Stimulated activated effector memory CD8-positive, alpha-beta T cell treated with anti-CD3 and anti-CD28 coated beads, Interleukin-12 subunit alpha, Interleukin-12 subunit beta, amount 100 ng/mL, for 72 hours (primary cell): ENCODE measurements at regions not wholly inside any gene's neighbourhood (a gene's known extent, or its start where the extent isn't known, plus 50 kb on each side); places are given as distances from the start of the nearest gene placed in this dataset.

Experiments used
- ATAC-seq: fragments of 150-1000 bp; cut with Tn5 transposase; 2 replicates; pipeline ENCODE4 v1.10.0; 2021
- DNase-seq, 2 donors: peaks; one replicate each; pipeline ENCODE4 v3.0.0; 2021 to 2022; ENCODE audit warnings: low spot score in 2 of 2
- H3K27ac Mint-ChIP-seq: one replicate; pipeline ENCODE4 v1.8.0; 2022; ENCODE audit warnings: mild to moderate bottlenecking, mixed read lengths
- H3K36me3 Mint-ChIP-seq: one replicate; pipeline ENCODE4 v1.8.0; 2022; ENCODE audit warnings: mild to moderate bottlenecking, mixed read lengths
- H3K4me1 Mint-ChIP-seq: one replicate; pipeline ENCODE4 v1.8.0; 2022; ENCODE audit warnings: mixed read lengths
- H3K4me3 Mint-ChIP-seq: one replicate; pipeline ENCODE4 v1.8.0; 2022; ENCODE audit warnings: mild to moderate bottlenecking, mixed read lengths
- H3K9me3 Mint-ChIP-seq: one replicate; pipeline ENCODE4 v1.8.0; 2022; ENCODE audit warnings: mixed read lengths

DNA sequence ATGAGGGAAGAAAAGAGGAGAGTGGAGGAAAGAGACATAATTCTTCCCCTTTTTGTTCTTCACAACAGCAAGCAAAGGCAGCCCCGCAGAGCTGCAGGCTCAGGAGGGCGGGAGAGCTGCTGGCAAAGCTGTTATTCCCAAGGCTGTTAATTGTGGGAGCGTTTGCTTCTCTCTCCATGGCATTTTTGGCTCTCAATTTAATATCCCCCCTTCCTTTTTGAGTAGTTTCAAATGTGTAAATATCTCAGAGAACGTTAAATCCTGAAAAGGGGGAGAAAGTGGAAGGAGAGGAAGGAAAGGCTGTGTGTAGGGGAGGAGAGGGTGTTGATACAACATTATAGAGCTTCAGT lies 165.7 kb downstream of the NSG2 start:
- DNase-seq (no peak), ATAC-seq (no peak)
- H3K36me3 Mint-ChIP-seq, result no peaks in the 10 kb centered on the region
- H3K9me3 Mint-ChIP-seq, result no peaks in the 10 kb centered on the region
- H3K27ac Mint-ChIP-seq, result no peak overlapping the region
- H3K4me1 Mint-ChIP-seq, result no peaks in the 10 kb centered on the region
- no peak overlapping the region for H3K4me3 Mint-ChIP-seq

GRCh38 chr5:174217527-174217926 lies 172.0 kb downstream of the NSG2 start:
- no peaks in the 10 kb centered on the region for H3K9me3 Mint-ChIP-seq
- no peaks in the 10 kb centered on the region for H3K4me1 Mint-ChIP-seq
- DNase-seq, result no peak

GRCh38 chr5:174218162-174218561 lies 172.7 kb downstream of the NSG2 start:
- DNase-seq, result no peak
- Mint-ChIP-seq H3K27ac (no peak overlapping the region), H3K4me1 (no peaks in the 10 kb centered on the region), H3K36me3 (no peaks in the 10 kb centered on the region), H3K4me3 (no peak overlapping the region), H3K9me3 (no peaks in the 10 kb centered on the region)
- no peak for ATAC-seq

More at GRCh38 chr5:174217527-174217926, 172.0 kb downstream of the NSG2 start:
- Mint-ChIP-seq H3K4me3 (no peak overlapping the region), H3K27ac (no peak overlapping the region), H3K36me3 (no peaks in the 10 kb centered on the region)
- no peak for ATAC-seq

GRCh38 chr5:174220417-174220816 lies 174.9 kb downstream of the NSG2 start:
- Mint-ChIP-seq H3K9me3 (peaks cover 1% of the 10 kb centered on the region), H3K36me3 (no peaks in the 10 kb centered on the region), H3K4me1 (no peaks in the 10 kb centered on the region), H3K27ac (no peak overlapping the region), H3K4me3 (no peak overlapping the region)
- DNase-seq (no peak), ATAC-seq (no peak)

- no peaks in the 10 kb centered on the region for H3K36me3 Mint-ChIP-seq
- no peak overlapping the region for H3K27ac Mint-ChIP-seq
- no peak overlapping the region for H3K4me3 Mint-ChIP-seq
- peaks cover 3% of the 10 kb centered on the region for H3K9me3 Mint-ChIP-seq
- H3K4me1 Mint-ChIP-seq, result no peaks in the 10 kb centered on the region
- ATAC-seq, result no peak
- DNase-seq, result no peak
Measured at GRCh38 chr5:174221436-174221835, 175.9 kb downstream of the NSG2 start.

DNA sequence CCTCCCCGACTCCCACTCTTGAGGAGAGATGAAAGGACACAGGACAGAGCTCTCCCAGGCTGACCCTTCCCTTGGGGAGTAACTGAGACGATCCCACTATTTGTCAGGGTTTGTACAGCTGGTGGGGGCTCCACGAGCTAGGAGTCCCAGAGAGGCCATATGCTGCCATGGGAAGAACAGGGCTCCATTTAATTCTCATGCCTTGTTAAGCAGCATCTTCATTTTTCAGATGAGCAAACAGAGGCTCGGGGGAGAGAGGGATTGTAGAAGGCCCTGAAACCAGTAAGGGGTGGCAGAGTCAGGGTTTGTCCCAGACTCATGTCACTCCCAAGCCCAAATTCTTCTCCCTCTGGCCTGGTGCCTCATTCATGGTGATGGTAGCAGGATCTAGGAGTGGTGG lies 176.4 kb downstream of the NSG2 start:
- no peaks in the 10 kb centered on the region for H3K4me1 Mint-ChIP-seq
- no peak overlapping the region for H3K27ac Mint-ChIP-seq
- peaks cover 3% of the 10 kb centered on the region for H3K9me3 Mint-ChIP-seq
- no peak overlapping the region for H3K4me3 Mint-ChIP-seq
- H3K36me3 Mint-ChIP-seq, result no peaks in the 10 kb centered on the region
- no peak for DNase-seq
- no peak for ATAC-seq

DNA sequence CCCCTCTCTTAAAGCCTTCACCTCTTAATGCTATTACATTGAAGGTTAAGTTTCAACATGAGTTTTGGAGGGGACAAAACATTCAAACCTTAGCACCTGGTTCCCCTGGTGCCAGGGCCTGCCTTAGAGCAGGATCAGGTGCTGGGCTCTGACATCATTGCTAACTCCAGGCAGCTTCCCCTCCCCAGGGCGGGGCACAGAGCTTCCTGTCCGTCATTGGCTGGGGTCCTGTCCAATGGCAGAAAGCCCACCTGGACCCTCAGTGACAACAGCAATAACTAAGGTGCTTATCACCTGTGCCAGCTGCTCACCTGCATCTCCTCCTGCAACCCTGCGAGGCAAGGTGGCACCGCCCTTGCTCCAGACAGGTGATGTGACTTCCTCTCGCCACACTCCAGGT lies 177.4 kb downstream of the NSG2 start:
- DNase-seq (no peak), ATAC-seq (no peak)
- Mint-ChIP-seq H3K4me3 (no peak overlapping the region), H3K36me3 (no peaks in the 10 kb centered on the region), H3K9me3 (peaks cover 3% of the 10 kb centered on the region), H3K4me1 (no peaks in the 10 kb centered on the region), H3K27ac (no peak overlapping the region)

- Mint-ChIP-seq H3K36me3 (no peaks in the 10 kb centered on the region), H3K4me1 (no peaks in the 10 kb centered on the region), H3K9me3 (peaks cover 3% of the 10 kb centered on the region), H3K27ac (no peak overlapping the region), H3K4me3 (no peak overlapping the region)
- DNase-seq, result no peak
- no peak for ATAC-seq
Measured at GRCh38 chr5:174223355-174223754, 177.8 kb downstream of the NSG2 start.

- ATAC-seq, result no peak
- H3K4me1 Mint-ChIP-seq, result no peaks in the 10 kb centered on the region
- peaks cover 8% of the 10 kb centered on the region for H3K9me3 Mint-ChIP-seq
- H3K36me3 Mint-ChIP-seq, result no peaks in the 10 kb centered on the region
- H3K4me3 Mint-ChIP-seq, result no peak overlapping the region
- H3K27ac Mint-ChIP-seq, result no peak overlapping the region
- no peak for DNase-seq
Measured at GRCh38 chr5:174229068-174229467, 183.6 kb downstream of the NSG2 start.

GRCh38 chr5:174229514-174230370 lies 184.2 kb downstream of the NSG2 start:
- ATAC-seq, result no peak
- no peak for DNase-seq
- H3K4me1 Mint-ChIP-seq, result no peaks in the 10 kb centered on the region
- H3K9me3 Mint-ChIP-seq, result peaks cover 10% of the 10 kb centered on the region
- no peak overlapping the region for H3K4me3 Mint-ChIP-seq
- no peak overlapping the region for H3K27ac Mint-ChIP-seq
- H3K36me3 Mint-ChIP-seq, result no peaks in the 10 kb centered on the region

- Mint-ChIP-seq H3K4me3 (no peak overlapping the region), H3K36me3 (no peaks in the 10 kb centered on the region), H3K27ac (no peak overlapping the region), H3K9me3 (peaks cover 10% of the 10 kb centered on the region), H3K4me1 (no peaks in the 10 kb centered on the region)
- ATAC-seq (no peak), DNase-seq (no peak)
Measured at GRCh38 chr5:174231956-174232487, 186.5 kb downstream of the NSG2 start.

DNA sequence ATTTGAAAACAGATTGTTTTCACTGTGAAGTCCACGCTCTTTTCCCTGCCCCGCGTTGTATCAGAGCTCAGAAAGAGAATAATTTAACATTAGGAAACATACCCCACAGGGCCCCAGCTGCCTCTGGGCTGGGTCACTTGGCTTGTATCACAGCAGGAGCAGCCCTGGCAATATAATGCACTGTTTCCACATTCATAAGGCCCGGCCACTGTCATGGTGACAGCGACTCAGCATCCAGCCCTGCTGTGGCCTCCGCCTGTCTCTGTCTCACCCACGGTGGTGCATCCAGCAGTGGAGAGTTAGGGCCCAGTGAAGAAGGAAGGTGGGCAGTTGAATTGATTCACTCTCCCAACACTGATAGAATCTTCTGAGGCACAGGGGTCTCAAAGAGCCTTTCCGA lies 188.9 kb downstream of the NSG2 start:
- H3K4me1 Mint-ChIP-seq, result no peaks in the 10 kb centered on the region
- no peak for ATAC-seq

GRCh38 chr5:174235221-174236011 lies 189.9 kb downstream of the NSG2 start:
- no peak overlapping the region for H3K27ac Mint-ChIP-seq
- no peak overlapping the region for H3K4me3 Mint-ChIP-seq
- ATAC-seq, result no peak
- peaks cover 11% of the 10 kb centered on the region for H3K9me3 Mint-ChIP-seq
- H3K4me1 Mint-ChIP-seq, result no peaks in the 10 kb centered on the region
- H3K36me3 Mint-ChIP-seq, result no peaks in the 10 kb centered on the region
- no peak for DNase-seq

More for the DNA sequence above, 188.9 kb downstream of the NSG2 start:
- H3K4me3 Mint-ChIP-seq, result no peak overlapping the region
- H3K9me3 Mint-ChIP-seq, result peaks cover 15% of the 10 kb centered on the region
- H3K27ac Mint-ChIP-seq, result no peak overlapping the region
- DNase-seq, result no peak
- H3K36me3 Mint-ChIP-seq, result no peaks in the 10 kb centered on the region

DNA sequence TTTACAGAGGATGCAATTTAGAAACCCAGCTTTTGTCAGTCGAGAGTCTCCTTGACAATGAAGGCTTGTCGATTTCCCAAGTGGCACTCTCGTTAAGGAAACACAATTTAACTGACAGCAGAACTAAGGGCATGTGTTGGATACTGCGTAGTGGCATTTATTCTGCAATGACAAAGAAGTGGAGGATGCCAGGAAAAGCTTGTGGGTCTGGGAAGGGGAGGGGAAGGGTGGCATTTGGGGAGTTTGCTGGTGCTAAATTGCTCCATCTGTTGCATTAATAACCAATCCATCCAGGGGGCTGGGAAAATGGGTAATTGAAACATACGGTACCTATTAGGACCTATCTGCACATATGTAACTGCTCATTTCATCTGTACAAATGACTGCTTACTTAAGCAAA lies 190.6 kb downstream of the NSG2 start:
- no peaks in the 10 kb centered on the region for H3K4me1 Mint-ChIP-seq
- H3K4me3 Mint-ChIP-seq, result no peak overlapping the region
- DNase-seq (no peak), ATAC-seq (no peak)
- no peaks in the 10 kb centered on the region for H3K36me3 Mint-ChIP-seq
- H3K9me3 Mint-ChIP-seq, result peaks cover 10% of the 10 kb centered on the region
- H3K27ac Mint-ChIP-seq, result no peak overlapping the region

DNA sequence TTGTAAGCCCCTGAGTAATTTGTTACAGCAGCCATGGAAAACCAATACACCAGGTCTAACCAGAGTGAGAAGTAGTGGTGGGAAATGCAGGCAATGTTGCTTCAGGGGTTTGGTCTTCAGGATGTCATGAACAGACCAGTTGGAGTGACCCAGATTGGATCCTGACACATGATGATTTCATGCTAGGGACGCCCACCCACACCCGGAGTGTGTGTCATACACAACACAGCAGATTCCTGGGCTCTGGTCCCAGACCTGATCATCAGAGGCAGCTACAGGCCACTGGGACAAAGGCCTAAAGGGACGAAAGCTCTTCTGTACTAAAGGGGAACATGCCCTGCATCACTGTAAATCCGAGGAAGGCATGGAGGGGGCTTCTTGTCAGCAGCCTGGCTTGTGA lies 194.2 kb downstream of the NSG2 start:
- ATAC-seq, result no peak
- H3K9me3 Mint-ChIP-seq, result peaks cover 12% of the 10 kb centered on the region
- H3K4me1 Mint-ChIP-seq, result no peaks in the 10 kb centered on the region
- H3K4me3 Mint-ChIP-seq, result no peak overlapping the region
- no peaks in the 10 kb centered on the region for H3K36me3 Mint-ChIP-seq
- H3K27ac Mint-ChIP-seq, result no peak overlapping the region
- no peak for DNase-seq

DNA sequence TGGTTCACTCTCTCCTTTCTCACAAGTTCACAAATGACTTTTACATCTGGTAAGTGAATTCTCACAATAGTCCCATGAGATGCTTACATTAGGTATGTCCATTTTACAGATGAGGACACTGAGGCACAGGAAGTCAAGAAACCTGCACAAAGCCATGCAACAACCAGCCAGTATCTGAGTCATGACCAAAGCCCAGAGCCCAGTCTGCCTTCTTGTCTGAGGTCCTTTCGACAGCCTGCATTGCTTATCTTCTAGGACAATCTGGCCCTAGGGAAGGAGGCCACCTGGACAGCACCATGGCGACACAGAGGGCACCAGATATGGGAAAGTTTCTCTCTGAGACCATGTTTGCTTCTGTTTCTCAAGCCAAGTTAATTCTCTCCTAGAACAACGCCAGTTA lies 197.1 kb downstream of the NSG2 start:
- H3K36me3 Mint-ChIP-seq, result no peaks in the 10 kb centered on the region
- no peak overlapping the region for H3K4me3 Mint-ChIP-seq
- DNase-seq (no peak), ATAC-seq (no peak)
- no peak overlapping the region for H3K27ac Mint-ChIP-seq
- H3K4me1 Mint-ChIP-seq, result no peaks in the 10 kb centered on the region
- peaks cover 10% of the 10 kb centered on the region for H3K9me3 Mint-ChIP-seq
